CD4-positive, alpha-beta T cell treated with Interleukin-17A for 4 hours (primary cell): ENCODE measurements at regions not wholly inside any gene's neighbourhood (a gene's known extent, or its start where the extent isn't known, plus 50 kb on each side); places are given as distances from the start of the nearest gene placed in this dataset.
"Not testable (repeated sequence)": the region's sequence is repeated elsewhere in the genome, so short reads cannot be mapped to it uniquely, and the experiment has no call there.

ENCODE experiments used
- DNase-seq: peaks from one replicate; pipeline ENCODE4 v3.0.0-alpha.2; 2020; ENCODE audit warnings: mixed read lengths

DNA sequence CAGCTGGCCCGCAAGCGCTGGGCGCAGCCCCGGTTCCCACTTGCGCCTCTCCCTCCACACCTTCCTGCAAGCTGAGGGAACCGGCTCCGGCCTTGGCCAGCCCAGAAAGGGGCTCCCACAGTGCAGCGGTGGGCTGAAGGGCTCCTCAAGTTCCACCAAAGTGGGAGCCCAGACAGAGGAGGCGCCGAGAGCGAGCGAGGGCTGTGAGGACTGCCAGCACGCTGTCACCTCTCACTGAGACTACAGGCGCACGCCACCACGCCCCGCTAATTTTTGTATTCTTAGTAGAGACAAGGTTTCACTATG is 103.3 kb upstream of the KMT2C start:
- DNase-seq = not testable (repeated sequence)

DNA sequence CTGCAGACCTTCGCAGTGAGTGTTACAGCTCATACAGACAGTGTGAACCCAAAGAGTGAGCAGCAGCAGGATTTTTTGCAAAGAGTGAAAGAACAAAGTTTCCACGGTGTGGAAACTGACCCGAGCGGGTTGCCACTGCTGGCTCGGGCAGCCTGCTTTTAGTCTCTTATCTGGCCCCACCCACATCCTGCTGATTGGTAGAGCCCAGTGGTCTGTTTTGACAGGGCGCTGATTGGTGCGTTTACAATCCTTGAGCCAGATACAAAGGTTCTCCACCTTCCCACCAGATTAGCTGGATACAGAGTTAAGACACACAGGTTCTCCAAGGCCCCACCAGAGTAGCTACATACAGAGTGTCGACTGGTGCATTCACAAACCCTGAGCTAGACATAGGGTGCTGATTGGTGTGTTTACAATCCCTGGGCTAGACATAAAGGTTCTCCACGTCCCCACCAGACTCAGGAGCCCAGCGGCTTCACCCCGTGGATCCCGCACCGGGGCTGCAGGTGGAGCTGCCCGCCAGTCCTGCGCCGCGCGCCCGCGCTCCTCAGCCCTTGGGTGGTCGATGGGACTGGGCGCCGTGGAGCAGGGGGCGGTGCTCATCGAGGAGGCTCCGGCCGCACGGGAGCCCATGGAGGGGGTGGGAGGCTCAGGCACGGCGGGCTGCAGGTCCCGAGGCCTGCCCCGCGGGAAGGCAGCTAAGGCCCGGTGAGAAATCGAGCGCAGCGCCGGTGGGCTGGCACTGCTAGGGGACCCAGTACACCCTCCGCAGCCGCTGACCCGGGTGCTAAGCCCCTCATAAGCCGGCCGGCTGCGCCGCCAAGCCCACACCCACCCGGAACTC is 102.8 kb upstream of the KMT2C start:
- not testable (repeated sequence) for DNase-seq

DNA sequence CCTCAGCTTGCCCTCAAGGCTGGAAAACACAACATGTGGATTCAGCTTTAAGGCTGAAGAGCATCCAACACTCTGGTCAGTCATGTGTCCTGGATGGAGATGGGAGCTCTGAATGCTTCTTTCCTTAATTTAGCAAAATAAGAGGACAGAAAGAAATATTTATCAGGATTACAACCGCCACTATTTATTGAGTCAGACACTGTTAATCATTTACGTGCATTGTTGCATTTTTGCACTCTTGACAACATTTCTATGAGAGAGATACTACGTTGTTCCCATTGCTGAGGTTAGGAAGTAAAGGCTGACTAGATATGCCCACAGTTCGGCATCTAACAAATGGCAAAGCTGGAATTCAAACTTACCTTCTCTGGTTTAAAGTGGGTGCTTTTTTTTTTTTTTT is 101.8 kb upstream of the KMT2C start:
- DNase-seq = no peak

DNA sequence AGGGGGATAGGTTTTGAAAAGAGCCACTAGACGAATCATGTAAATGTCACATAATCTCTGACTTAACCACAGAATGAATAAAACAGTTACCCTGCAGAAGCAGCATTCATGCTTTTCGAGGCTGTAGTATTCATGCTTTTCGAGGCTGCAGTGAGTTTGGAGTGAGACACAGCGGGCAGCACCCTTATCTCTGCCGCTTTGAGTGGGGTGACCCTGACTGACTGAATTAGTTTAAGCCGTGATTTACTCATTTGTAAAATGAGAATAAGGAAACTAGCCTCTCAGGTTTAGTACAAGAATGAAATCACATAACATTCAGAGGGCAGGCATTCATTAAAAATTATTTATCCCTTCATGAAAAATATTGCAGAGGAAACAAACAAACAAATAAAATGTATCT is 92.8 kb upstream of the KMT2C start:
- no peak for DNase-seq

DNA sequence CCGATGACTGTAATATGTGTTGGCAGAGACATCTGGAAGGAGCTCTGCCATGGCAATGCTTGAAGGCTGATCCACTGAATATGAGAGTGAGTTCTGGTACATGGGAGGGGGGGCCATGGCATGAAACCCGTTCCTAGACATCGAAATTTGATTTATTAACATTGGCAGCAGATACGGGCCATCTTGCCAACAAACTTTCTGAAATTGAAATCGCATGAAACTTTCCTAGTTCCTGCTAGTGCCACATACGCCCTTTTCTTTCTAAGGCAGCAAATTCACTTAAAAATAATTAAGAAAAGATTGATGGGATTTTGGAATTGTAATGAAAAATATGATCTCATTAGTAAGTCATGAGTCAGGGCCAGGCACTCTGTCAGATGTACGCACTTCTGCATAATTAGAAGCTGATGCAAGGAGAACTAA is 91.8 kb upstream of the KMT2C start:
- DNase-seq = no peak

DNA sequence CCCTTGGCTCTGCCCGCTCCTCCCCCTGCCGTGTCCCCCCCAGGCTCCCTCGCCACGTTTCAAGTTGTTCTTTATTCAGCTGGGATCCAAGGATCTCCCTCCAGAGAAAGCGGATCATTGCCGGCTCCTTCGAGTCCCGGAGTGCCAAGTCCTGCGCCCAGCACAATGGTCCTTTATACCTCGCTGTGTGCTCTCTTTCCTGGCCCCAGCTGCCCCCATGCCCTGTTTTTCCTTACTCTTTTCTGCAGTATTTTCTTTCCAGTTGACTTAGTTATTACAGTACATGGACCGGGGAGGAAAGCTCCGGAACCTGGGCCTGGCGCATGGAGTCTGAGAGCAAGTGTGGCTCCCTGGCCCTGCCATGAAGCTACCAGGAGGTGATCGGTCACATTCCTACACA is 88.1 kb upstream of the KMT2C start:
- DNase-seq = no peak

DNA sequence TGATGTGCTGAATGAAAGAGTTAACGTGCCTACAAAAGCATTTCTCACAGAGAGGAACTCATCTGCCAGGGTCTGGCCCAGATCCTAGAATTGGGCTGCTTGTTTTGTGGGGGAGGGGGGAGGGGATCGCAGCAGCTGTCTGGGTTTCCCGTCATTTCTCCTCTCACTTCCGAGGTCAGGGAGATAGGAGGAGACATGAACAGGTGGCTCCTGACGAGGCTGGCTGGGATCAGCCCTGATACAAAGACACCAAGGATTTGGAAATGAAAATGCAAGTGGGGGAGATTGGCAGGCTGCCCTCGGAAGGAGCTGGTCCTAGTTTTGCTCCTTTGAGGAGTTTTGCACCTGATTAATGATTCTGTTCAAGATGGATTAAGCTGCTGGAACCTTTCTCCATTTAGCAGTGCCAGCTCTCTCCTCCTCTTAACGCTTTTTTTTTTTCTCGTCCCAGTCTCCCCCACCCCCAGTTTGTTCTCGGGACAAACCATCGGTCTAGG is 86.8 kb upstream of the KMT2C start:
- DNase-seq = no peak

DNA sequence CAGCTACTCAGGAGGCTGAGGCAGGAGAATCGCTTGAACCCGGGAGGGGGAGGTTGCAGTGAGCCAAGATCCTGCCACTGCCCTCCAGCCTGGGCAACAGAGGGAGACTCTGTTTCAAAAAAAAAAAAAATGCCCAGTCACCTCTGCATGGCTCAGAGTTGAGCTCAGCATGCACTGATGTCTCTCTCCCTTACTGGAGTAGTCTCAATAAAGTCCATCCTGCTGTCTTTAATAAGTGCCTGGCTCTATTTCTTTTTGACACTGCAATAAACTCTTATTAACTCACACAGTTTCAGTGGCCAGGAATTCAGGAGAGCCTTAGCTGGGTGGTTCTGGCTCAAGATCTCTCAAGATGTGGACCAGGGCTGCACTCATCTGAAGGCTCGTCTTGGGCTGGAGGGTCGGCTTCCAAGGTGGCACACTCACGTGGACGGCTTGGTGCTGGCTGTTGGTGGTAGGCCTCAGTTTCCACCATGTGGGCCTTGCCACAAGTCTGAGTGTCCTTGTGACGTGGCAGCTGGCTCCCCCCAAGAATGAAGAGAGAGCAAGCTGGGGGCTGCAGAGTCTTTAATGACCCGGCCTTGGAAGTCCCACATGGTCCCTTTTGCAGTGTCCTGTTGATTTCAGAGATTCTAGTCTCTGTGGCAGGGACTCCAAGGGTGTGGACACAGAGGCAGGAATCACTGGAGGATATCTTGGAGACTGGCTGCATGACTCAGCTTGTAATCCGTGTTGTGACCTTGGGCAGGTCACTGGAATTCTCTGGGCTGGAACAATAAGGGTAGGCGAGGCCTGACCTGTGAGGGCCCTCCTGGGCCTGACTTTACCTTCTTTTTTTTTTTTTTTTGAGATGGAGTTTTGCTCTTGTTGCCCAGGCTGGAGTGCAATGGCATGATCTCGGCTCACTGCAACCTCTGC is 85.9 kb upstream of the KMT2C start:
- DNase-seq = no peak

DNA sequence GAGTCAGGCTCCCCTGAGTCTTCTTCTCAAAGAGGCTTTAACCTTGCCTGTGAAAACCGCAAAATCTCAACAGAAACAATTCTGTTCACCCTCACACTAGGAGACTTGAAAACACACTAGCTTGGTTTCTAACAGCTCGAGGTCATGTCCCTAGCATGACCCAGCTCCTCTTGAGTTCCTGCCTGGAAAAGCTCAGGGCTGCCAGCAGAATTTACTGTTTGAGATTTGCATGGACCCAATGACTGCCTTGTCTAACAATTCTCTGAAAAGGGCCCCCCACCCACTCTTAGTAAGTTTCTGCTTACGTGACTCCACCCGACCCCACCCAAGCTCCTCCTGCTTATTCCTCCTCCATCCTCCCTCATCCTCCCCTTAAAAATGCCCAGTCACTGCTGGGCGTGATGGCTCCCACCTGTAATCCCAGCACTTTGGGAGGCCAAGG is 85.1 kb upstream of the KMT2C start:
- DNase-seq = no peak

DNA sequence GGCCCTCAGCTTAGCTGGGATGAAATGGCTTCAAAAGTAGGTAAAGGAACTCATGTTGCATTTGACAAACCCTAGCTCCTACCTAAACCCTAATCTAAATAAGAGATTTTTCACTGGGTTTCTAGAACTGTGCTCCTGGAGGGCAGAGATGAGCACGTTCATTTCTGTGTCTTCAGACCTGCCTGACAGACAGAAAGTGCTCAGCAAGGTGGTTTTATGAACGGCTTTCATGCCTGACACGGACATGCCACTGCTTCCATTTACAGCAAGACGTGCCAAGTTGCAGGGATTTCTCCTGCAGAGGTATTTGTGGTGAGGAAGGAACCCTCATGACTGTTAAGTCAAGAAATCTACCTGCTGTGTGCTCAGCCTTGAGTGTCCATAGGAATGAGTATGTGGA is 83.5 kb upstream of the KMT2C start:
- DNase-seq = no peak

DNA sequence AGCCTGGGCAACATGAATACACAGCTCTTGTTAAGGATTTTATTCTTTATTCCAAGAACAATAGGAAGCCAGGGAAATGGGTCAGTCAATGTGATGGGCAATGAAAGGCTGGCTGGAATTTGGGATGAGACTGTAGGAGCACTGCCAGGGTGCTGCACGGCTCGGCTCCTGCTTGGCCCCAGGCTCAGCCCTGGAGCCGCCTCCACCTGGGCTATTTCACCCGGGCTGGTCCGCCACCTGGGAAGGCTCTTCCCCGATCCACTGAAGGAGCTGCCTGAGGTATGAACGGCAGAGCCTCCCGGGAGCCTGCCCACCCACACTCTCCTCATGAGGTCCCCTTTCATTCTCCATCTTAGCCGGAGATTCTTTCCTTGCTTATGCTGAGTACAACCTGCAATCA is 80.4 kb upstream of the KMT2C start:
- DNase-seq = no peak

DNA sequence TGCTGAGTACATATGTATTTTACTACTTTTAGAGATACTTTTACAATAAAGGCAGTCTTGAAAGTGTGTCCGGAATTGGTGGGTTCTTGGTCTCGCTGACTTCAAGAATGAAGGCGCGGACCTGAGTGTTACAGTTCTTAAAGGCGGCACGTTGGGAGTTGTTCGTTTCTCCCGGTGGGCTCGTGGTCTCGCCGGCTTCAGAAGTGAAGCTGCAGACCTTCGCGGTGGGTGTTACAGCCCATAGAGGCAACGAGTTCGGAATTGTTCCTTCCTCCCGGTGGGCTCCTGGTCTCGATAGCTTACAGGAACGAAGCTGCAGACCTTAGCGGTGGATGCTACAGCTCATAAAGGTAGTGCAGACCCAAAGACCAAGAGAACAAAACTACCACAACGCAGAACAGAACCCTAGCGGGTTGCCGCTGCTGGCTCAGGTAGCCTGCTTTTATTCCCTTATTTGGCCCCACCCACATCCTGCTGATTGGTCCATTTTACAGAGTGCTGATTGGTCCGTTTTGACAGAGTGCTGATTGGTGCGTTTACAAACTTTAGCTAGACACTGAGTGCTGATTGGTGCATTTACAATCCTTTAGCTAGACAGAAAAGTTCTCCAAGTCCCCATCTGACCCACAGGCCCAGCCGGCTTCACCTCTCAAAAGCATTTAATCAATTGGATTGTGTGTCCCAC is 79.6 kb upstream of the KMT2C start:
- not testable (repeated sequence) for DNase-seq

DNA sequence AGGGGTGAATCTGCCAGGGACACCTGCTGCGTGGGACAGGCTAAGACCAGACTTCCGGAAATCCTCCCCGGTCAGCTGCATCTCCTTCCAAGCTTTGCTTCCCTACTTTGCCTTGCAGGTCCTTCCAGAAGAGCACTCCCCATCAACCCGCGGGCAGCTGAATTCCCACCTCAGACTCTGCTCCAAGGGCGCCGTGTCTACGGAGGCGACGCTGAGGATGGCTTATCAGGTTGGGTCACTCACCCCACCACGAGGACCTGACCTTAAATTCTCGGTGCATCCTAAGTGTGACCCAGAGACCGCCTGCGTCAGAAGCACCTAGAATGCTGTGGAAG is 78.9 kb upstream of the KMT2C start:
- DNase-seq = no peak

DNA sequence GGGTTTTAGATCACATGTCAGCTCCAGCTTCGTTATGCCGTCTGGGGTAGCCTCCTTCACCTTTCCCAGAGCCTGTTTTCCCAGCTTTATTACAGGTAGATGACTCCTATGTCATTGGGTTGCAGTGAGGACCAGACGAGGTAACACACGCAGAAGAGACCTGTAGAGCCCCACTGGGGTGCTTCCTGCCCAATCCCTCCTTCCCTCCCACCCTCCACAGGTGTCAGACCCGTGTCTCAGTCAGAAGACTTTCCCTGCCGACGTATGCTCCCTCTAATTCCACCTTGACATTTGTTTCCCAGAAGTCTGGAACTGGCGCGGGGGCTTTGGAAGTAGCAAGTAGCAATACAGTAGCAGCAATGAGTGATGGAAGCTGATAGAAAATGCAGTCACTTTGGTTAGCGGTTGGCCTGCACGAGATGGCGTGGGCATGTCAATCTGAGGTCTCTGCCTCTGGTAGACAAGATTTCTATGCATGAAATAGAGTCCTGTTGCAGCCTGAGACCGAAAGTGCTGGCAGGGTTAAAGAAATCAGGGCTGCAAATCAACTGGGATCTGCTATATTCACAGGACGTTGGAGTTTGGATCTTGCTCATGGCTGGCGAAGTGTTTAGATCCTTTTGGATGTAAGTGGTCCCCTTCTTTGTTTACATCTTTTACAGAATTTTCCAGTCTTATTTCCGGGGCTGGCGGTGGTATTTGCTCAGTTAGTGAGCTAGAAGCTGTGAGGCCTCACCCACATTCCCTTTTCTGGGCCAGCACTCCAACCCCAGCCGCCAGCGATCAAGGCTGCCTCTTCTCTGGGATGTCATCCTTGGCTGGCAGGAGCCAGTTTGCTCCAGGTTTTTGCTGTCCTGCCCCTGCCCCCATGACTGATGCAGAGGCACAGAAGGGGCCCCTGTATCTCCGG is 78.3 kb upstream of the KMT2C start:
- no peak for DNase-seq

DNA sequence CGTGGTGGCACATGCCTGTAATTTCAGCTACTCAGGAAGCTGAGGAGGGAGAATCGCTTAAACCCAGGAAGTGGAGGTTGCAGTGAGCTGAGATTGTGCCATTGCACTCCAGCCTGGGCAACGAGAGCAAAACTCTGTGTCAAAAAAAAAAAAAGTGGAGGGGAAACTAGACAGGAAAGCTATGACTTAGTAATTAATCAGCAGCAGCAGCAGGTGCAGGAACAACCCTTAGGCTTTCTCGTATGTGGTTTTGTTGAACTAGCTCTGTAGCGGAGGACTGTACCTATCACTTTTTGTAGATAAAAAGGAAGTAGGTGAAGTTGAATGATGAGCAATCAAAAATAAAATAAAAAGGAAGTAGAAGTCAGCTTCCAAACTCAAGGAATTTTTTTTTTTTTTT is 76.9 kb upstream of the KMT2C start:
- peak; percentile 38 for DNase-seq

DNA sequence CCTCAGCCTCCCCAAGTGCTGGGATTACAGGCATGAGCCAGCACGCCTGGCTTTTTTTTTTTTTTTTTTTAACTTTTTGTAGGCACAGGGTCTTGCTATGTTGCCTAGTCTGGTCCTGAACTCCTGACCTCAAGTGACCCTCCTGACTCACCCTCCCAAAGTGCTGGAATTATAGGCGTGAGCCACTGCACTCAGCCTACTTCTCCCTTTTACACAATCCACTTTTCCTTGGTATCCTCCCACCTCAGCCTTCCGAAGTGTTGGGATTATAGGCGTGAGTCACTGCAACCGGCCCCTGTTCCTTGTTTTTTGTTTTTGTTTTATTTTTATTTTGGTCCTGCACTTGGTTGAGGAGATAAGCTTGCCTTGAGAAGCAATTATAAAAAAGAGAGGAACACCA is 75.9 kb upstream of the KMT2C start:
- no peak for DNase-seq

DNA sequence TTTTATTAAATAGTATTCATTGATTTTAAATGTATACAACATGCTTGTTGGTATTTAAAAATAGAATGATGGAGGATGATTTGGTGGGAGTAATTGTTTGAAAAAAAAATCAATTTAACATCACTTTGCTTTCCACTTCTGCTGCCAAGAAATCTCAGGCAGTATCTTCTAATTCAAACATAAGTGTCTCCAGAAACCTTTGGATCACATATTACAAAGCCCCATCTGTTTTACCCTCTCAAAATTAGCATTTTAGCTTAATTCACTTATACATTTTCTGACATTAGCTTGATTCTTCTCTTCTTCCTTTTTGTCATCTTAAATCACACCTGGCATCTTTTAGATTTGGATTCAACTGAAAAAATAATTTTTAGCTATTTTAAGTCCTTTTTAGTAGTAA is 72.9 kb upstream of the KMT2C start:
- no peak for DNase-seq

DNA sequence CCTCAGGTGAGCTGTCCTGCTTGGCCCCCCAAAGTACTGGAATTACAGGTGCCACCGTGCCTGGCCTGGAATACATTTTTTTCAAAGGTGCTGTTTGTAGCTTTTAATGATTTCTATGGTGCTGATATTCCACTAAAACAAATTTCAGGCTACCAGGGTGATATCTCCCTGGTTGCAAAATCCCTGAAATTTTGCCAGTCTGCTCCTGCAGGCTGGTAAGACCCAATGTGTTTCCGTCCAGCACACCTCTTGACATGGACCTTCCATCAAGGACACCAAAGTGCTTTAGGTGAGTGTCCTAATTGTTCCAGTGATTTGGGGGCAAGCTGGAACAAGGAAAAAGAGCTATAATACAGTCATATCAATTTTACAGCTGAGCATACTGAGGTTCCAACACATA is 69.8 kb upstream of the KMT2C start:
- no peak for DNase-seq

DNA sequence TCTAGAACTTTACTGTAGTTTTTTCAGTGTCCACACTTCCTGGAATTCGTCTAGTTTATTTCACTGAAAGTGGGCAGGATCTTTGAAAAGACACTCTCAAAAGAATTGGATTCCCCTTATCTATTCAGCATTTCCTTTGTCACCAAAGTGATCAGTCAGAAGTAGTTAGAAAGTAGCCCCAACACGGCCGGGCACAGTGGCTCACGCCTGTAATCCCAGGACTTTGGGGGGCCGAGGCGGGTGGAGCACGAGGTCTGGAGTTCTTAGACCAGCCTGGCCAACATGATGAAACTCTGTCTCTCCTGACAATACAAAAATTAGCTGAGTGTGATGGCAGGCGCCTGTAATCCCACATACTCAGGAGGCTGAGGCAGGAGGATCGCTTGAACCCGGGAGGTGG is 69.0 kb upstream of the KMT2C start:
- no peak for DNase-seq

DNA sequence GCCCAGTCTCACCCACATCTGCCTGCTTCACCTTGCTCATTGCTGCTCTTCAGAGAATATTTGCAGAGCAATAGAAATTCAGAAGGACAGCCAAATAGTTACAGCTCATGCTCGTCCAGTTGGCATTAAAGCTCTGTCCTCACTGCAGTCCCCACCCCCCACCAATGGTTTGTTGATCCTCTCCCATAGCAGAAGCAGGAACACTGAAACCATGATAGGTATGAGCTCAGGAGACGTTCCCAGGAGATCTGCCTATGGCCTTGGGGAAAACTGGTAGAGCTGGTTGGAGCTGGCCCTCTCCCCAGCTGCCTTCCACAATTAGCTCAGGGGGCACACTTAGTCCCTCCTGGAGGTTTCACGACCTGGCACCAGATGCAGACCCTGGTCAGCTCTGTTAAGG is 68.6 kb upstream of the KMT2C start:
- DNase-seq = no peak

DNA sequence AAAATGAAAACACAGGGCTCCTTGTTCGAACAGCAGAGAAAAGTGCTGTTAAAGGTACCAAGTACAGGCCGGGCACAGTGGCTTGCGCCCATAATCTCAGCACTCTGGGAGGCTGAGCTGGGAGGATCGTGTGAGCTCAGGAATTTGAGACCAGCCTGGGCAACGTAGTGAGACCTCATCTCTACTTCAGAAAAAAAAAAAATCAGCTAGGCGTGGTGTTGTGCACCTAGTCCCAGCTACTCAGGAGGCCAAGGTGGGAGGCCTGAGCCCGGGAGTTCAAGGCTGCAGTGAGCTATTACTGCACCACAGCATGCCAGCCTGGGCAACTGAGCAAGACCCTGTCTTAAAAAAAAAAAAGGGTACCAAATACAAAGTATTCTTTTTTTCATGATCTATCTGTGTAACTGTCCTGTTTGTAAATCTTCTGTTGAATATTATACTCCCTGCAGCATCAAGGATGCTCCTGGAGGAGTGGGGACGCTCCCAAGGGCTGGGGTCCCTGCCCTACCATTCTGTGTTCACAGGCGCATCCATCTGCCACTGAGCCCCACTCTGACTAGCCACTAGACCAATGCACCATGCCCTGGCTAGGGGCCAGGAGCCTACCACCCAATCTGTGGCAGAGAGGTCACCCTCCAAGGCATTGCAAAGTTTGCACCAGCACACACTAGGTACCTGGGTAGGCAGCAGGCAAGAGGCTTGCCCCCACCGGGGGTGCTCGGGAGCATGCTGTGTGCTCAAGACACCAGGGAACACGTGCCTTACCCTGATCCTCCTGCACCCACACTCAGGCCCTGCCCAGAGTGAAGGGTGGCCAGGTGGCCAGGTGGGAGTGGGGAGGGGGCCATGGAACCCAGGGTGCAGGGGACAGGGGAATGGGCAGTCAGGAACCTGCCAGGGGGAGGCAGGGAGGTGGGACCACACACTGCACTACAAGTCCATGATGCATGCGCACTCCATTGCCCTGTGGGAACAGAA is 67.3 kb upstream of the KMT2C start:
- no peak for DNase-seq
